PC-9 (cell line): ENCODE measurements at regions not wholly inside any gene's neighbourhood (a gene's known extent, or its start where the extent isn't known, plus 50 kb on each side); places are given as distances from the start of the nearest gene placed in this dataset.

Experiments used
- EZH2 ChIP-seq: fragments of 200-600 bp; sonication (generic); IDR thresholded peaks from 2 replicates; pipeline ENCODE4 v1.8.0; 2017; ENCODE audit warnings: antibody characterized with exemption, low read depth
- TF ChIP-seq, protein P1 (sequence below): fragments of 200-600 bp; sonication (generic); conservative IDR thresholded peaks from 2 replicates; pipeline ENCODE4 v1.6.1; 2017; ENCODE audit warnings: mixed run types, antibody characterized with exemption, mild to moderate bottlenecking, moderate library complexity

DNA sequence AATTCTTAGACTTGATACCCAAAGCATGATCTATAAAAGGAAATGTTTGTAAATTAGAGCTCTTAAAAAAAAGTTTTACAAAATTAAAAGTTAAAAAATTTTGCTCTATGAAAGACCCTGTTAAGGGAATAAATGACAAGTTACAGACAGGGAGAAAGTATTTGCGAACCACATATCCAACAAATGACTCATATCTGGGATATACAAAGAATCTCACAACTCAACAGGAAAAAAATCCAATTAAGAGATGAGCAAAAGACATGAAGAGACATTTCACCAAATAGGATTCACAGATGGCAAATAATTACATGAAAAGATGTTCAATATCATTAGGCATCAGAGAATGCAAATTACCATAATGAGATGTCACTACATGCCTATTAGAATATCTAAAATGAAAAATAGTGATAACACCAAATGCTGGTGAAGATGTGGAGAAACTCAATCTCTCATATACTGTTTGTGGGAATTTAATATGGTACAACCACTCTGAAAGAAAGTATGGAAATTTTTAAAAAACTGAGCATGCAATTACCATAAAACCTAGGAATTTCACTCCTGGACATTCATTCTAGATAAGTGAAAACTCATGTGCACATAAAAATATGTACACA, 100.8 kb upstream of the EOLA2 start:
- TF ChIP-seq, protein P1, sequence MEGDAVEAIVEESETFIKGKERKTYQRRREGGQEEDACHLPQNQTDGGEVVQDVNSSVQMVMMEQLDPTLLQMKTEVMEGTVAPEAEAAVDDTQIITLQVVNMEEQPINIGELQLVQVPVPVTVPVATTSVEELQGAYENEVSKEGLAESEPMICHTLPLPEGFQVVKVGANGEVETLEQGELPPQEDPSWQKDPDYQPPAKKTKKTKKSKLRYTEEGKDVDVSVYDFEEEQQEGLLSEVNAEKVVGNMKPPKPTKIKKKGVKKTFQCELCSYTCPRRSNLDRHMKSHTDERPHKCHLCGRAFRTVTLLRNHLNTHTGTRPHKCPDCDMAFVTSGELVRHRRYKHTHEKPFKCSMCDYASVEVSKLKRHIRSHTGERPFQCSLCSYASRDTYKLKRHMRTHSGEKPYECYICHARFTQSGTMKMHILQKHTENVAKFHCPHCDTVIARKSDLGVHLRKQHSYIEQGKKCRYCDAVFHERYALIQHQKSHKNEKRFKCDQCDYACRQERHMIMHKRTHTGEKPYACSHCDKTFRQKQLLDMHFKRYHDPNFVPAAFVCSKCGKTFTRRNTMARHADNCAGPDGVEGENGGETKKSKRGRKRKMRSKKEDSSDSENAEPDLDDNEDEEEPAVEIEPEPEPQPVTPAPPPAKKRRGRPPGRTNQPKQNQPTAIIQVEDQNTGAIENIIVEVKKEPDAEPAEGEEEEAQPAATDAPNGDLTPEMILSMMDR = no peak
- no peak for TF ChIP-seq EZH2
